ENCODE measurements at regions not wholly inside any gene's neighbourhood (a gene's known extent, or its start where the extent isn't known, plus 50 kb on each side); places are given as distances from the start of the nearest gene placed in this dataset.

GRCh38 chr4:89640620-89641366, 196.2 kb downstream of the SNCA start:
- no peaks in the 10 kb centered on the region for H3K27me3 ChIP-seq (ENCODE audit: control insufficient read depth, low read length)
- H4K20me1 ChIP-seq (ENCODE audit: control insufficient read depth, insufficient read depth, low read depth, low read length) = no peaks in the 10 kb centered on the region
- no peak overlapping the region for H3K4me2 ChIP-seq (ENCODE audit: low read length)
- no peaks in the 10 kb centered on the region for H3K4me1 ChIP-seq (ENCODE audit: control insufficient read depth, low read length)
- no peak overlapping the region for H3K27ac ChIP-seq (ENCODE audit: low read depth, low read length)
- H3K36me3 ChIP-seq (ENCODE audit: control insufficient read depth, low read length) = no peaks in the 10 kb centered on the region
- H3K79me2 ChIP-seq (ENCODE audit: control insufficient read depth, low read length) = no peaks in the 10 kb centered on the region
- no peaks in the 10 kb centered on the region for H3K9me3 ChIP-seq (ENCODE audit: control insufficient read depth, insufficient read depth, low read length)
- H3K4me3 ChIP-seq (ENCODE audit: low read length) = no peak overlapping the region
- TF ChIP-seq, protein P1, sequence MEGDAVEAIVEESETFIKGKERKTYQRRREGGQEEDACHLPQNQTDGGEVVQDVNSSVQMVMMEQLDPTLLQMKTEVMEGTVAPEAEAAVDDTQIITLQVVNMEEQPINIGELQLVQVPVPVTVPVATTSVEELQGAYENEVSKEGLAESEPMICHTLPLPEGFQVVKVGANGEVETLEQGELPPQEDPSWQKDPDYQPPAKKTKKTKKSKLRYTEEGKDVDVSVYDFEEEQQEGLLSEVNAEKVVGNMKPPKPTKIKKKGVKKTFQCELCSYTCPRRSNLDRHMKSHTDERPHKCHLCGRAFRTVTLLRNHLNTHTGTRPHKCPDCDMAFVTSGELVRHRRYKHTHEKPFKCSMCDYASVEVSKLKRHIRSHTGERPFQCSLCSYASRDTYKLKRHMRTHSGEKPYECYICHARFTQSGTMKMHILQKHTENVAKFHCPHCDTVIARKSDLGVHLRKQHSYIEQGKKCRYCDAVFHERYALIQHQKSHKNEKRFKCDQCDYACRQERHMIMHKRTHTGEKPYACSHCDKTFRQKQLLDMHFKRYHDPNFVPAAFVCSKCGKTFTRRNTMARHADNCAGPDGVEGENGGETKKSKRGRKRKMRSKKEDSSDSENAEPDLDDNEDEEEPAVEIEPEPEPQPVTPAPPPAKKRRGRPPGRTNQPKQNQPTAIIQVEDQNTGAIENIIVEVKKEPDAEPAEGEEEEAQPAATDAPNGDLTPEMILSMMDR (IDR thresholded peaks at IDR 0.05; ENCODE audit: low read depth, low read length, poor library complexity, severe bottlenecking) = no peak
- TF ChIP-seq EZH2phosphoT487 (IDR thresholded peaks at IDR 0.05; ENCODE audit: borderline replicate concordance, low read length) = no peak
- no peaks in the 10 kb centered on the region for H3F3A ChIP-seq (ENCODE audit: control insufficient read depth, insufficient read depth)
- H3K9me2 ChIP-seq (replicated peaks; ENCODE audit: control insufficient read depth, low read length) = no peaks in the 10 kb centered on the region

DNA sequence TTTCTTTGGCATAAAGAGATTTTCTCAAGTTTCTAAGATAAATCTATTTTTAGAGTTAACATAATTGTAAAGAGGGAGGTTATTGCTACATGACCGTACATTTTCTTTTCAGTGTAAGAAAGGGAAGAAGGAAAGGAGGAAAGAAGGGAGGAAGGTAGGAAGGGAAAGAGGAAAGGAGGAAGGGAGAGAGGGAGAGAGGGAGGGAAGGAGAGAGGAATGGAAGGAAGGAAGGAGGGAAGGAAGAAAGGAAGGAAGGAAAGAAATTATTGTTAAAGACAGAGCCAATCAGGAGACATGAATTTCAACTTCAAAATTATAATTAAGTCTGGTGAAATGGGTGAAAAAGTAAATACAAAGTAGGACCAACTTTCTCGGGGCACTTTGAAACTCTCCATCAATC, 197.6 kb downstream of the SNCA start:
- Histone ChIP-seq H3K4me2 (ENCODE audit: low read length) (no peak overlapping the region), H3K36me3 (ENCODE audit: control insufficient read depth, low read length) (no peaks in the 10 kb centered on the region), H3K4me1 (ENCODE audit: control insufficient read depth, low read length) (no peaks in the 10 kb centered on the region), H3K9me3 (ENCODE audit: control insufficient read depth, insufficient read depth, low read length) (no peaks in the 10 kb centered on the region), H3K79me2 (ENCODE audit: control insufficient read depth, low read length) (no peaks in the 10 kb centered on the region), H3K9me2 (replicated peaks; ENCODE audit: control insufficient read depth, low read length) (no peaks in the 10 kb centered on the region), H3K27ac (ENCODE audit: low read depth, low read length) (no peak overlapping the region), H4K20me1 (ENCODE audit: control insufficient read depth, insufficient read depth, low read depth, low read length) (no peaks in the 10 kb centered on the region), H3F3A (ENCODE audit: control insufficient read depth, insufficient read depth) (no peaks in the 10 kb centered on the region), H3K27me3 (ENCODE audit: control insufficient read depth, low read length) (no peaks in the 10 kb centered on the region), H3K4me3 (ENCODE audit: low read length) (no peak overlapping the region)
- TF ChIP-seq, protein P1 (IDR thresholded peaks at IDR 0.05; ENCODE audit: low read depth, low read length, poor library complexity, severe bottlenecking) = no peak
- no peak for TF ChIP-seq EZH2phosphoT487 (IDR thresholded peaks at IDR 0.05; ENCODE audit: borderline replicate concordance, low read length)

DNA sequence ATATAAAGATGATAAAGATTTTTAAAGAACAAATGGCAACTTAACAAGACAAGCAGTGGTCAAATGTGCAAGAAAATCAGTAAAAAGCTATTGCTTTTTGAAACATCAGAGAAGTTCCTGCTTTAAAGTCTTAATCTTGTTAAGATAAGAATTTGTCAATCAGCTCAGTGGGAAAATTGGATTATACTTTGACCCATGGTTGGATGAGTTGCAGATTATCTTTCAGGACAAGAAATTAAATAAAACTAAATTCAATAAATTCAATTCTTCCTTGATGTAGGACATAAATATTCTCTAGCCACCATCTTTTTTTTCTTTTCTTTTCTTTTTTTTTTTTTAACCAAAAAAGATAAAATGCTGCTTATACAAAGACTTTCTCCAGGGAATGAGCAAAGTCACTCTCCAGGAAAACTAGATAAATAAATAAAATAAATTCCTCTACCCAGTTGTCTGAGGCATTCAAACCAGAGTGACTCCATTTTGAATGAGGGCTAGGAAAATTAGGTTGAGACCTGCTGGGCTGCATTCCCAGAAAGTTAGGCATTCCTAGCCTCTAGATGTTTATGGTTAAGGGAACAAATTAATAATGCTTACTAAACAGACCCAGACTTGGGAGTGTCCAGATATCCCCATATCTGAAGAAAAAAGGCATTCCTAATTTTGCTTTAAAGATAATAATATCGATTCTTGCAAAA, 211.2 kb downstream of the SNCA start:
- Histone ChIP-seq H3K27me3 (ENCODE audit: control insufficient read depth, low read length) (no peaks in the 10 kb centered on the region), H3K4me2 (ENCODE audit: low read length) (no peak overlapping the region), H3K36me3 (ENCODE audit: control insufficient read depth, low read length) (no peaks in the 10 kb centered on the region), H3K4me1 (ENCODE audit: control insufficient read depth, low read length) (no peaks in the 10 kb centered on the region), H3K4me3 (ENCODE audit: low read length) (no peak overlapping the region), H4K20me1 (ENCODE audit: control insufficient read depth, insufficient read depth, low read depth, low read length) (no peaks in the 10 kb centered on the region), H3F3A (ENCODE audit: control insufficient read depth, insufficient read depth) (no peaks in the 10 kb centered on the region), H3K79me2 (ENCODE audit: control insufficient read depth, low read length) (no peaks in the 10 kb centered on the region), H3K27ac (ENCODE audit: low read depth, low read length) (no peak overlapping the region), H3K9me2 (replicated peaks; ENCODE audit: control insufficient read depth, low read length) (no peaks in the 10 kb centered on the region), H3K9me3 (ENCODE audit: control insufficient read depth, insufficient read depth, low read length) (no peaks in the 10 kb centered on the region)
- TF ChIP-seq EZH2phosphoT487 (IDR thresholded peaks at IDR 0.05; ENCODE audit: borderline replicate concordance, low read length) = no peak
- TF ChIP-seq, protein P1 (IDR thresholded peaks at IDR 0.05; ENCODE audit: low read depth, low read length, poor library complexity, severe bottlenecking) = no peak

Data from DOHH2 (cell line).